ENCODE measurements at regions not wholly inside any gene's neighbourhood (a gene's known extent, or its start where the extent isn't known, plus 50 kb on each side); places are given as distances from the start of the nearest gene placed in this dataset.

GRCh38 chr10:5268743-5269142 is 72.1 kb downstream of the AKR1C4 start:
- TF ChIP-seq CTCF (IDR thresholded peaks at IDR 0.05; ENCODE audit: control extremely low read depth, extremely low read depth, low read depth, missing control alignments), result no peak
- POLR2A ChIA-PET, result no interaction called here
- no peak for DNase-seq (ENCODE audit: extremely low spot score)
- CTCF ChIA-PET, result no interaction called here

- no peak for TF ChIP-seq CTCF (IDR thresholded peaks at IDR 0.05; ENCODE audit: control extremely low read depth, extremely low read depth, low read depth, missing control alignments)
- CTCF ChIA-PET, result interaction anchor here (1.4 kb wide), 1 partner anchor 13 kb away, joined by 3 read pairs; no protein-coding TSS in a partner anchor
- no peak for DNase-seq (ENCODE audit: extremely low spot score)
- POLR2A ChIA-PET, result no interaction called here
Observed at GRCh38 chr10:5269791-5270190, 73.2 kb downstream of the AKR1C4 start.

GRCh38 chr10:5271526-5271925 is 74.9 kb downstream of the AKR1C4 start:
- no peak for DNase-seq (ENCODE audit: extremely low spot score)
- TF ChIP-seq CTCF (IDR thresholded peaks at IDR 0.05; ENCODE audit: control extremely low read depth, extremely low read depth, low read depth, missing control alignments), result no peak
- ChIA-PET POLR2A (no interaction called here), CTCF (interaction anchor here (1.8 kb wide), 1 partner anchor 457 kb away, joined by 6 read pairs; no protein-coding TSS in a partner anchor)

- TF ChIP-seq CTCF (IDR thresholded peaks at IDR 0.05; ENCODE audit: control extremely low read depth, extremely low read depth, low read depth, missing control alignments), result no peak
- no peak for DNase-seq (ENCODE audit: extremely low spot score)
- ChIA-PET CTCF (interaction anchor here (1.8 kb wide), 1 partner anchor 457 kb away, joined by 6 read pairs; no protein-coding TSS in a partner anchor), POLR2A (no interaction called here)
Observed at GRCh38 chr10:5272065-5272803, 75.6 kb downstream of the AKR1C4 start.

- TF ChIP-seq CTCF (IDR thresholded peaks at IDR 0.05; ENCODE audit: control extremely low read depth, extremely low read depth, low read depth, missing control alignments), result no peak
- no peak for DNase-seq (ENCODE audit: extremely low spot score)
- ChIA-PET POLR2A (no interaction called here), CTCF (interaction anchor here (1.1 kb wide), 1 partner anchor 34 kb away, joined by 4 read pairs; no protein-coding TSS in a partner anchor)
Observed at GRCh38 chr10:5274795-5275194, 78.2 kb downstream of the AKR1C4 start.

- no peak for TF ChIP-seq CTCF (IDR thresholded peaks at IDR 0.05; ENCODE audit: control extremely low read depth, extremely low read depth, low read depth, missing control alignments)
- CTCF ChIA-PET, result interaction anchor here (1.3 to 4.6 kb wide), 3 partner anchors 14 to 466 kb away, joined by 3 to 36 read pairs (median 3); no protein-coding TSS in a partner anchor
- DNase-seq (ENCODE audit: extremely low spot score), result no peak
- POLR2A ChIA-PET, result no interaction called here
Observed at GRCh38 chr10:5281356-5281755, 83.4 kb upstream of the UCN3 start.
